ENCODE measurements at regions not wholly inside any gene's neighbourhood (a gene's known extent, or its start where the extent isn't known, plus 50 kb on each side); places are given as distances from the start of the nearest gene placed in this dataset.
"Not testable (repeated sequence)": the region's sequence is repeated elsewhere in the genome, so short reads cannot be mapped to it uniquely, and the experiment has no call there.

GRCh38 chr7:94311515-94311914 lies 83.2 kb upstream of the COL1A2 start:
- Histone ChIP-seq H3K27ac (ENCODE audit: low read length) (no peak overlapping the region), H3K4me1 (ENCODE audit: low read length) (no peaks in the 10 kb centered on the region), H3K27me3 (ENCODE audit: low read depth, low read length) (no peaks in the 10 kb centered on the region), H2AFZ (ENCODE audit: low read depth, low read length) (no peak overlapping the region), H3K9ac (ENCODE audit: low read length) (no peak overlapping the region), H3K4me2 (ENCODE audit: low read length) (no peak overlapping the region), H3K36me3 (replicated peaks; ENCODE audit: low read depth, low read length) (no peaks in the 10 kb centered on the region), H3K9me3 (ENCODE audit: insufficient read depth, low read length) (no peaks in the 10 kb centered on the region), H4K20me1 (ENCODE audit: insufficient read depth, low read length) (no peaks in the 10 kb centered on the region), H3K4me3 (ENCODE audit: low read length) (no peak overlapping the region), H3K79me2 (ENCODE audit: low read length) (no peaks in the 10 kb centered on the region)
- no peak for TF ChIP-seq EZH2phosphoT487 (IDR thresholded peaks at IDR 0.05; ENCODE audit: low read depth)
- TF ChIP-seq CTCF (IDR thresholded peaks at IDR 0.05; ENCODE audit: low read depth, low read length): no peak

DNA sequence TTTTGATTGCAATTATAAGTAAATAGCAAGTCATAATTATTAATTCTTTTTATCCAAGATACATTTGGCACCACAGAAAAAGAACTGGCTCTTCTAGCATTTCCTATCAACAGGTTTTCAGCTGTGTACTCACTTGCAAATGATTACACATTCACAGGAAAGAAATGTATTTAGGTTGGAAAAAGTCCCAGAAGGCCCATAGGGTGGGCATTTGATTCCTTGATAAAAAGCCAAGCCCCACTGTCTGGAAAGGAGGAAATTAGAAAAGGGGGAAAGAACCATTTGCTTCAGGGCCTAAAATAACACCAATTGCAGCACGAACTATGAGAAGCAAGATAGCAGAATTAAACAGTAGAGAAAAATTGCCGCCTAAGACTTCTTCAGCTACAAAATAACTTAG lies 80.8 kb upstream of the COL1A2 start:
- H3K27me3 ChIP-seq (ENCODE audit: low read depth, low read length): no peaks in the 10 kb centered on the region
- no peaks in the 10 kb centered on the region for H3K36me3 ChIP-seq (replicated peaks; ENCODE audit: low read depth, low read length)
- no peaks in the 10 kb centered on the region for H3K4me1 ChIP-seq (ENCODE audit: low read length)
- H3K4me3 ChIP-seq (ENCODE audit: low read length): no peak overlapping the region
- H4K20me1 ChIP-seq (ENCODE audit: insufficient read depth, low read length): no peaks in the 10 kb centered on the region
- H3K27ac ChIP-seq (ENCODE audit: low read length): no peak overlapping the region
- H3K4me2 ChIP-seq (ENCODE audit: low read length): no peak overlapping the region
- H3K9me3 ChIP-seq (ENCODE audit: insufficient read depth, low read length): no peaks in the 10 kb centered on the region
- no peaks in the 10 kb centered on the region for H3K79me2 ChIP-seq (ENCODE audit: low read length)
- H2AFZ ChIP-seq (ENCODE audit: low read depth, low read length): no peak overlapping the region
- no peak for TF ChIP-seq CTCF (IDR thresholded peaks at IDR 0.05; ENCODE audit: low read depth, low read length)
- no peak for TF ChIP-seq EZH2phosphoT487 (IDR thresholded peaks at IDR 0.05; ENCODE audit: low read depth)
- H3K9ac ChIP-seq (ENCODE audit: low read length): no peak overlapping the region

- H3K79me2 ChIP-seq (ENCODE audit: low read length): no peaks in the 10 kb centered on the region
- no peaks in the 10 kb centered on the region for H3K36me3 ChIP-seq (replicated peaks; ENCODE audit: low read depth, low read length)
- H3K4me2 ChIP-seq (ENCODE audit: low read length): no peak overlapping the region
- H3K9me3 ChIP-seq (ENCODE audit: insufficient read depth, low read length): no peaks in the 10 kb centered on the region
- no peak overlapping the region for H3K27ac ChIP-seq (ENCODE audit: low read length)
- TF ChIP-seq CTCF (IDR thresholded peaks at IDR 0.05; ENCODE audit: low read depth, low read length) (no peak), EZH2phosphoT487 (IDR thresholded peaks at IDR 0.05; ENCODE audit: low read depth) (no peak)
- no peak overlapping the region for H3K9ac ChIP-seq (ENCODE audit: low read length)
- H2AFZ ChIP-seq (ENCODE audit: low read depth, low read length): no peak overlapping the region
- H4K20me1 ChIP-seq (ENCODE audit: insufficient read depth, low read length): no peaks in the 10 kb centered on the region
- H3K4me1 ChIP-seq (ENCODE audit: low read length): no peaks in the 10 kb centered on the region
- no peaks in the 10 kb centered on the region for H3K27me3 ChIP-seq (ENCODE audit: low read depth, low read length)
- H3K4me3 ChIP-seq (ENCODE audit: low read length): no peak overlapping the region
These were observed 80.0 kb upstream of the COL1A2 start for GRCh38 chr7:94314413-94315410.

DNA sequence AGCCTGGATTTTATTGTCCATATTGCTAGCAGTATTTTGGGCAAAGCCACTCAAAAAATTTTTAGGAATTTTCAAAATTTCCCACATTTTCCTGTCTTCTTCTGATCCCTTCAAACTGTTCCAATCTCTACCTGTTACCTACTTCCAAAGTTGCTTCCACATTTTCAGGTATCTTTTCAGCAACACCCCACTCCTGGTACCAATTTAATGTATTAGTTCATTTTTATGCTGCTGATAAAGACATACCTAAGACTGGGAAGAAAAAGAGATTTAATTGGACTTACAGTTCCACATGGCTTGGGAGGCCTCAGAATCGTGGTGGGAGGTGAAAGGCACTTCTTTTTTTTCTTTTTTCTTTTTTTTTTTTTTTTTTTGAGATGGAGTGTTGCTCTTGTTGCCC lies 73.6 kb upstream of the COL1A2 start:
- not testable (repeated sequence) for H3K4me1 ChIP-seq (ENCODE audit: low read length); H3K27ac ChIP-seq (ENCODE audit: low read length); H3K4me3 ChIP-seq (ENCODE audit: low read length)

More for the DNA sequence above, 73.6 kb upstream of the COL1A2 start:
- not testable (repeated sequence) for H3K79me2 ChIP-seq (ENCODE audit: low read length); H3K9me3 ChIP-seq (ENCODE audit: insufficient read depth, low read length); H3K4me2 ChIP-seq (ENCODE audit: low read length); H3K36me3 ChIP-seq (replicated peaks; ENCODE audit: low read depth, low read length); H3K27me3 ChIP-seq (ENCODE audit: low read depth, low read length); H3K9ac ChIP-seq (ENCODE audit: low read length); H2AFZ ChIP-seq (ENCODE audit: low read depth, low read length); H4K20me1 ChIP-seq (ENCODE audit: insufficient read depth, low read length)

All from OCI-LY3 (cell line).